ENCODE measurements at regions not wholly inside any gene's neighbourhood (a gene's known extent, or its start where the extent isn't known, plus 50 kb on each side); places are given as distances from the start of the nearest gene placed in this dataset.

- FAIRE-seq, result no peak
These were observed 464.5 kb downstream of the RASEF start for GRCh38 chr9:82598241-82599039.

- no peak for FAIRE-seq
These were observed 463.5 kb downstream of the RASEF start for GRCh38 chr9:82599336-82599949.

GRCh38 chr9:82600536-82601292 lies 462.2 kb downstream of the RASEF start:
- FAIRE-seq, result no peak

GRCh38 chr9:82601293-82601771 lies 461.6 kb downstream of the RASEF start:
- no peak for FAIRE-seq

- no peak for FAIRE-seq
These were observed 457.8 kb downstream of the RASEF start for GRCh38 chr9:82604947-82605656.

GRCh38 chr9:82605657-82606031 lies 457.3 kb downstream of the RASEF start:
- FAIRE-seq, result no peak

GRCh38 chr9:82606071-82606470 lies 456.9 kb downstream of the RASEF start:
- no peak for FAIRE-seq

GRCh38 chr9:82606492-82607382 lies 456.2 kb downstream of the RASEF start:
- FAIRE-seq, result peak; percentile 17

- FAIRE-seq, result no peak
These were observed 454.5 kb downstream of the RASEF start for GRCh38 chr9:82608487-82608886.

GRCh38 chr9:82612942-82613341 lies 450.0 kb downstream of the RASEF start:
- FAIRE-seq, result no peak

- no peak for FAIRE-seq
These were observed 449.4 kb downstream of the RASEF start for GRCh38 chr9:82613498-82613897.

- no peak for FAIRE-seq
These were observed 446.4 kb downstream of the RASEF start for GRCh38 chr9:82616545-82616944.

- FAIRE-seq, result no peak
These were observed 441.5 kb downstream of the RASEF start for GRCh38 chr9:82621447-82621846.

- FAIRE-seq, result no peak
These were observed 425.6 kb downstream of the RASEF start for GRCh38 chr9:82637368-82637767.

GRCh38 chr9:82645600-82645999 lies 417.3 kb downstream of the RASEF start:
- FAIRE-seq, result no peak

- no peak for FAIRE-seq
These were observed 412.6 kb downstream of the RASEF start for GRCh38 chr9:82650368-82650767.

- no peak for FAIRE-seq
These were observed 411.5 kb downstream of the RASEF start for GRCh38 chr9:82651474-82651873.

GRCh38 chr9:82665324-82665723 lies 397.6 kb downstream of the RASEF start:
- FAIRE-seq, result no peak

GRCh38 chr9:82668689-82669199 lies 394.2 kb downstream of the RASEF start:
- FAIRE-seq, result no peak

- FAIRE-seq, result no peak
These were observed 392.9 kb downstream of the RASEF start for GRCh38 chr9:82670000-82670399.

- FAIRE-seq, result no peak
These were observed 392.2 kb downstream of the RASEF start for GRCh38 chr9:82670726-82671125.

GRCh38 chr9:82673201-82673600 lies 389.7 kb downstream of the RASEF start:
- no peak for FAIRE-seq

All from G401.6 (cell line).